PC-9 (cell line): ENCODE measurements at regions not wholly inside any gene's neighbourhood (a gene's known extent, or its start where the extent isn't known, plus 50 kb on each side); places are given as distances from the start of the nearest gene placed in this dataset.

Experiments used
- BruUV-seq: library from RNA; stranded (reverse); fragments of 400-500 nt; replicated peaks from 2 replicates; lab custom pipeline; 2021; lab: Mats Ljungman, UMichigan
- CTCF ChIA-PET: fragments of 300-600 bp; sonication (Branson Sonifier 250); formaldehyde crosslinking; loops from one replicate; lab custom pipeline; 2022; ENCODE audit warnings: antibody characterized with exemption; lab: Charles Lee
- POLR2A ChIA-PET: fragments of 300-600 bp; sonication (Branson Sonifier 250); formaldehyde crosslinking; loops from one replicate; lab custom pipeline; 2022; ENCODE audit warnings: antibody characterized with exemption; ENCODE audit not compliant: unreplicated experiment; lab: Charles Lee
- DNase-seq, 2 experiments: peaks; one replicate each; pipeline versions ENCODE4 v3.0.0 to v3.0.0-alpha.2; 2015 to 2022; ENCODE audit warnings: mixed read lengths in 1 of 2
- H2AFZ ChIP-seq: fragments of 200-600 bp; sonication (generic); 2 replicates; pipeline ENCODE4 v1.8.1; 2017; ENCODE audit warnings: antibody characterized with exemption
- H3F3A ChIP-seq: fragments of 200-600 bp; sonication (generic); 2 replicates; pipeline ENCODE4 v1.8.1; 2017; ENCODE audit warnings: antibody characterized with exemption, mild to moderate bottlenecking, low read depth; ENCODE audit not compliant: insufficient read depth
- H3K27ac ChIP-seq: fragments of 200-600 bp; sonication (generic); 2 replicates; pipeline ENCODE4 v1.6.1; 2016; ENCODE audit warnings: mixed run types
- H3K27me3 ChIP-seq: fragments of 200-600 bp; sonication (generic); 2 replicates; pipeline ENCODE4 v1.6.1; 2016; ENCODE audit warnings: low read depth, mixed run types; ENCODE audit not compliant: insufficient read depth
- H3K36me3 ChIP-seq: fragments of 200-600 bp; sonication (generic); 2 replicates; pipeline ENCODE4 v1.6.1; 2016; ENCODE audit warnings: low read depth, mixed run types
- H3K4me1 ChIP-seq: fragments of 200-600 bp; sonication (generic); replicated peaks from 2 replicates; pipeline ENCODE4 v1.6.1; 2016; ENCODE audit warnings: mixed run types; ENCODE audit not compliant: insufficient read depth
- H3K4me2 ChIP-seq: fragments of 200-600 bp; sonication (generic); 2 replicates; pipeline ENCODE4 v1.6.1; 2017; ENCODE audit warnings: mixed run types
- H3K4me3 ChIP-seq: fragments of 200-600 bp; sonication (generic); 2 replicates; pipeline ENCODE4 v1.6.1; 2016; ENCODE audit warnings: mixed run types
- H3K79me2 ChIP-seq: fragments of 200-600 bp; sonication (generic); 2 replicates; pipeline ENCODE4 v1.6.1; 2017; ENCODE audit warnings: low read depth, mixed run types
- H3K9me2 ChIP-seq: fragments of 200-600 bp; sonication (generic); 2 replicates; pipeline ENCODE4 v1.8.1; 2017; ENCODE audit warnings: mild to moderate bottlenecking; ENCODE audit not compliant: insufficient read depth
- H3K9me3 ChIP-seq: fragments of 200-600 bp; sonication (generic); 2 replicates; pipeline ENCODE4 v1.8.1; 2016; ENCODE audit warnings: low read depth; ENCODE audit not compliant: insufficient read depth
- H4K20me1 ChIP-seq: fragments of 200-600 bp; sonication (generic); 2 replicates; pipeline ENCODE4 v1.8.1; 2017; ENCODE audit not compliant: insufficient read depth
- EZH2 ChIP-seq: fragments of 200-600 bp; sonication (generic); IDR thresholded peaks from 2 replicates; pipeline ENCODE4 v1.8.0; 2017; ENCODE audit warnings: antibody characterized with exemption, low read depth
- intact Hi-C: fragments of 100-400 bp; cut with micrococcal nuclease; formaldehyde crosslinking; loops from one replicate; pipeline ENCODE4 v1.10.0; 2022; ENCODE audit not compliant: unreplicated experiment
- TF ChIP-seq, protein P1 (sequence below): fragments of 200-600 bp; sonication (generic); conservative IDR thresholded peaks from 2 replicates; pipeline ENCODE4 v1.6.1; 2017; ENCODE audit warnings: mixed run types, antibody characterized with exemption, mild to moderate bottlenecking, moderate library complexity

DNA sequence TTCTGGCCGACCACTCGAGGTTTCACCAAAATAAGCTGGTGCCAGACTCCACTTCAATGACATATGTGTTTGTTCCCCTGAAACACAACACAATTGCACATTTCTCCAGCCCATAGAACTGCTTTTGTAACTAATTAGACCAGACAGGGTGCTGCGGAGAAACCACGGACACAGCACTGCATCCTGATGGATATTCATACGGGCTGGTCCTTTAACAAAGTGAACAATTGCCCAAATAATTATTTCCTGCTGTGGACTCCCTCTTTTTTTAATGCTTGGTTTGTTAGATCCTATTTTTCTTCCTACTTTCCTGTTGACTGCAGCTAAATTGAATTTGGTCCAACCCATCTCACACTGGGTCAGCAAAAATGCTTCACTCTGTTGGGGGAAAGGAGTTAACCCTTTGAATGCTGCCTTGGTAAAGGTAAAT lies 198.6 kb upstream of the BMPER start:
- no peak for DNase-seq
- Histone ChIP-seq H3K9me3 (0 out of 2 replicates have a peak, but pooled peaks cover 3% of the 10 kb centered on the region), H3K9me2 (no peaks in the 10 kb centered on the region), H3K27ac (no peak overlapping the region), H3K4me1 (no peaks in the 10 kb centered on the region), H4K20me1 (no peaks in the 10 kb centered on the region), H3K4me2 (no peak overlapping the region), H2AFZ (no peak overlapping the region), H3K4me3 (no peak overlapping the region), H3K79me2 (no peaks in the 10 kb centered on the region), H3K36me3 (no peaks in the 10 kb centered on the region), H3K27me3 (no peaks in the 10 kb centered on the region), H3F3A (no peaks in the 10 kb centered on the region)
- no TSS peak for BruUV-seq
- ChIA-PET CTCF (no interaction called here), POLR2A (no interaction called here)
- no peak for TF ChIP-seq EZH2
- TF ChIP-seq, protein P1, sequence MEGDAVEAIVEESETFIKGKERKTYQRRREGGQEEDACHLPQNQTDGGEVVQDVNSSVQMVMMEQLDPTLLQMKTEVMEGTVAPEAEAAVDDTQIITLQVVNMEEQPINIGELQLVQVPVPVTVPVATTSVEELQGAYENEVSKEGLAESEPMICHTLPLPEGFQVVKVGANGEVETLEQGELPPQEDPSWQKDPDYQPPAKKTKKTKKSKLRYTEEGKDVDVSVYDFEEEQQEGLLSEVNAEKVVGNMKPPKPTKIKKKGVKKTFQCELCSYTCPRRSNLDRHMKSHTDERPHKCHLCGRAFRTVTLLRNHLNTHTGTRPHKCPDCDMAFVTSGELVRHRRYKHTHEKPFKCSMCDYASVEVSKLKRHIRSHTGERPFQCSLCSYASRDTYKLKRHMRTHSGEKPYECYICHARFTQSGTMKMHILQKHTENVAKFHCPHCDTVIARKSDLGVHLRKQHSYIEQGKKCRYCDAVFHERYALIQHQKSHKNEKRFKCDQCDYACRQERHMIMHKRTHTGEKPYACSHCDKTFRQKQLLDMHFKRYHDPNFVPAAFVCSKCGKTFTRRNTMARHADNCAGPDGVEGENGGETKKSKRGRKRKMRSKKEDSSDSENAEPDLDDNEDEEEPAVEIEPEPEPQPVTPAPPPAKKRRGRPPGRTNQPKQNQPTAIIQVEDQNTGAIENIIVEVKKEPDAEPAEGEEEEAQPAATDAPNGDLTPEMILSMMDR: no peak
- intact Hi-C loops: no loop called here

- intact Hi-C loops: no loop called here
- H3K36me3 ChIP-seq: no peaks in the 10 kb centered on the region
- H3K27ac ChIP-seq: no peak overlapping the region
- BruUV-seq: no TSS peak
- H2AFZ ChIP-seq: no peak overlapping the region
- no peaks in the 10 kb centered on the region for H3K9me3 ChIP-seq
- ChIA-PET CTCF (no interaction called here), POLR2A (no interaction called here)
- H3K4me1 ChIP-seq: no peaks in the 10 kb centered on the region
- H3K4me2 ChIP-seq: no peak overlapping the region
- no peaks in the 10 kb centered on the region for H4K20me1 ChIP-seq
- no peaks in the 10 kb centered on the region for H3K9me2 ChIP-seq
- no peak for DNase-seq
- TF ChIP-seq, protein P1: no peak
- TF ChIP-seq EZH2: no peak
- no peaks in the 10 kb centered on the region for H3K27me3 ChIP-seq
- H3K4me3 ChIP-seq: no peak overlapping the region
- no peaks in the 10 kb centered on the region for H3F3A ChIP-seq
- no peaks in the 10 kb centered on the region for H3K79me2 ChIP-seq
Measured at GRCh38 chr7:33707427-33707826, 197.9 kb upstream of the BMPER start.

- Histone ChIP-seq H2AFZ (no peak overlapping the region), H4K20me1 (no peaks in the 10 kb centered on the region), H3K9me3 (no peaks in the 10 kb centered on the region), H3F3A (no peaks in the 10 kb centered on the region), H3K27ac (no peak overlapping the region), H3K4me2 (no peak overlapping the region), H3K79me2 (no peaks in the 10 kb centered on the region), H3K27me3 (peaks cover 5% of the 10 kb centered on the region; the same call in 1 of the 2 replicates), H3K9me2 (no peaks in the 10 kb centered on the region), H3K36me3 (no peaks in the 10 kb centered on the region), H3K4me3 (no peak overlapping the region), H3K4me1 (no peaks in the 10 kb centered on the region)
- intact Hi-C loops: no loop called here
- DNase-seq: no peak
- ChIA-PET CTCF (interaction anchor here (0.7 kb wide), 1 partner anchor 371 kb away, joined by 3 read pairs; no protein-coding TSS in a partner anchor), POLR2A (no interaction called here)
- TF ChIP-seq, protein P1: no peak
- no peak for TF ChIP-seq EZH2
- no TSS peak for BruUV-seq
Measured at GRCh38 chr7:33710608-33711007, 194.7 kb upstream of the BMPER start.
